GM12892 (cell line): ENCODE measurements at regions not wholly inside any gene's neighbourhood (a gene's known extent, or its start where the extent isn't known, plus 50 kb on each side); places are given as distances from the start of the nearest gene placed in this dataset.

ENCODE experiments used
- DNase-seq: peaks from one replicate; pipeline ENCODE4 v3.0.0; 2011; ENCODE audit not compliant: insufficient read length
- FAIRE-seq: peaks from 2 replicates; lab custom pipeline; 2011; peaks lifted over from hg19 to GRCh38; lab: Jason Lieb, UNC
- POLR2A ChIP-seq: IDR thresholded peaks from 2 replicates; pipeline ENCODE4 v1.6.1; 2011; ENCODE audit warnings: low read depth, low read length, control low read depth
- POLR2AphosphoS5 ChIP-seq: IDR thresholded peaks from 2 replicates; pipeline ENCODE4 v1.6.1; 2011; ENCODE audit warnings: low read depth, low read length, control low read depth
- TAF1 ChIP-seq: IDR thresholded peaks from 2 replicates; pipeline ENCODE4 v1.6.1; 2011; ENCODE audit warnings: low read depth, mild to moderate bottlenecking, control low read depth, low read length, borderline replicate concordance

DNA sequence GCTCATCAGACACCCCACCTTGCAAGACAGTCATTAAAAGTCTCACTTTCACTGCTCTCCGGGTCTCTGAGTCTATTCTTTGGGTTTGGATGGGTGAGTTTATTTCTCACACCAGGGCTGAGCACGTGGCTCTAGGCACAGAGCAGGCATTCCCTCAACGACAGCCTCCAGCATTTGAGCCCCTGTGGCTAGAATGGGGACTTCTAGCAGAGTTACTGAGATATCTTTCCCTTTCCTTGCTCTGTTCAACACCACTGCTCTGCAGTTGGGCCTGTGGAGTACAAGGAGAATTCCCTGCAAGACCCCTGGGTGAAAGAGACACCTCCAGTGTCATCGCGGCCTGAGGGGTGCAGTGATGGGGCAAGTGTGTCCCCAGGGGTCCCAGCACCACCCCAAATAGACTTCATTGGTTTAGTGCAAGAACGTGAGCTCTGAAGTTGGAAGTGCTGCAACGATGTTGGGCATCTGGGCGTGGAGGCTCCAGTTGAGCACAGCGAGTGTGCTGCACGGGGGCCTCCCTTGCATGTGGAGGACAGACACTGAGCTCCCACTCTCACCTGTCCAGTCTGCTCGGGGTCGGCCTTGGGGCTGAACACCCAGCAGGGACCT is 184.1 kb upstream of the HS6ST1 start:
- FAIRE-seq (no peak), DNase-seq (no peak)
- no peak for TF ChIP-seq POLR2A
- no peak for TF ChIP-seq TAF1
- no peak for TF ChIP-seq POLR2AphosphoS5

DNA sequence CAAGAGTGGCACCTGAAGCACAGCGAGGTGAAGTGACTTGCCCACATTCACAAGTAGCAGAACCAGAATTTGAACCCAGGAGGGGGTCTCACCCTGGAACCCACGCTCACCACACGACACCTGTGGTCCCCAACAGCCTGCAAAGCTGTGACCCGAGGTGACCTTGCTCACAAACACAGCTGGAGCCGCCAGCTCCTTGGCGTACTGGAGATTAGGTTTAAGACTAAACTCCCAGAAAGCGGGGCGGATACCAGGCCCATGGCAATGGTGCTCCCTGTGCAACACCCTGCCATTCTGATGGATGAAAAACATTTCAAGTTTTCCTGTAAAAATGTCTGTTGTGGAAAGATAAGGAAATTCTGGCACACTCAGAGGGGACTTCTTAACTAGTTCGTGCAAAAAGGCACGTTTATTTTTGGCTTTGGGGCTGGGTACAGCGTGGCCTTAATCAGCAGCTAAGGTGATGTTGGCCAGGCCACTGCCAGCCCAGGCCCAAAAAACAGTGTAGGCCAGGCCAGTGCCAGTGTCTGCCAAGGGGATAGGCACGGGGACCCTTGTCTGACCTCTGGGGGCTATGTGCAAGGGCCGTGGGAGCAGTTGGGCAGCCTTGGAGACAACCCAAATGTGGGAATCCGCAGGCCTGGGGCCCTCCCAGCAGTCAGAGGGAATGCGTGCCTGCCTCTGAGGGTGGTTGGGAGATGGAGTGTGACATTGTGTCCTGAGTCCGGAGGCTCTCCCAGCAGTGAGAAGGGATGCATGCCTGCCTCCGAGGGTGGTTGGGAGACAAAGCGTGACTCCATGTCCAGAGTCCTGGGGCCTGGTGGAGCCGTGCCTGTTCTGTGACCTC is 185.0 kb upstream of the HS6ST1 start:
- no peak for TF ChIP-seq TAF1
- TF ChIP-seq POLR2A = no peak
- TF ChIP-seq POLR2AphosphoS5 = no peak
- FAIRE-seq (no peak), DNase-seq (no peak)

GRCh38 chr2:128504246-128505149 is 185.8 kb upstream of the HS6ST1 start:
- TF ChIP-seq POLR2AphosphoS5 (no peak), TAF1 (no peak), POLR2A (no peak)
- no peak for DNase-seq
- FAIRE-seq = no peak

DNA sequence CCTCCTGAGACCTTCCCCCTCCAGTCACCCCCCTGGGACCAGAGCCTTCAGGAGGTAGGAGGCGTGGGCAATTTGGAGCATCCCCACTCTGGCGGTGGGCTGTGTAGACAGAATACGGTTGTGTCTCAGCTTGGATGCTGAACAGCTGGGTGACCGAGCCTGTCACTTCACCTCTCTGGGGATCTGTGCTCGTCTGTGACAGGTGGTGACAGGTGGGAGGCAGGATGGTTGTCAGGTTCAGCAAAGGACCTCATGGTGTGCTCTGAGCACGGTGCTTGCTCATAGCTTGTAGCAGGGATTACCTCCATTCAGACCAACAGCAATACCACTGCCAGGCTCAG is 186.5 kb upstream of the HS6ST1 start:
- no peak for TF ChIP-seq TAF1
- no peak for TF ChIP-seq POLR2A
- no peak for FAIRE-seq
- no peak for DNase-seq

DNA sequence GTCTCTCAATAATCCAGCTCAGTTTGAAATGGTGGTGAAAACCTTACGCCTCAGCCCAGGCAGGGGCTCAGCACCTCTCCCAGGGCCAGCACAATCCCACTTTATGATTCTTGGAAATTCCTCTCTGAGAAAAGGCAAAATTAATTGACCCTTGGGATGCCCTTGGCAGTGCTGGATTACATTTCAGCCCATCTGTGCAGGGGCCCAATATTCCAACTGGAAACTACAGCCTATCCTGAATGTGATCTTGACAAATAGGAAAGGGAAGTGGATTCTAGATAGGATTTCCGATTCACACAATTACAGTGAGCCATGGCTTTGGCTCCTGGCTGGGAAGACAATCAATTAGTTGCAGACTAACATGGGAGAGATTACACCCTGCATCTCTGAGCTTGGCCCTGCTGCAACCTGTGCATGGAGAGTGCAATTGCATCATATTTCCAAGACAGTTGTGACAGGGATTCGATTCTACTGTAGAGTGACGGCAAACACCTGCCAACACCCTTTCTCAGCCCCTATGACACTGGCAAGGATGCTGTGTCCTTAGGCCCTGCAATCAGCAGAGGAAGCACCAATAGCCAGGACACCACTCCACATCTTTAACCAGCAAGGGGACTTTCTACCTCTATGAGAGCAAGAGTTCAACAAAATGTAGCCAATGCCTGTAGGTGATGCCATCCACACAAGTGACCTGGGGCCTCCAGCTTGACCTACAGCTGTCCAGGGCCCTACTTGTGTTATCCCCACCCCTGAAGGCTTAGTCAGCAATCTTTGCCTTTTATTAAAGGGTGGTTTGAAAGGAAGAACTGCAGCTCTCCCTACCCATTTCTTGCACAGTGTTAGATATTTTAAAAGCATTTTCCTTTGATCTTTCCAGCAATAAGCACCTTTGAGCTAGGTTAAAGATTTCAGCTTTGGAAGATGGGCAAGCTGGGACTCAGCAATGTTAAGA is 187.2 kb upstream of the HS6ST1 start:
- TF ChIP-seq POLR2A = no peak
- no peak for TF ChIP-seq POLR2AphosphoS5
- no peak for DNase-seq
- no peak for FAIRE-seq

DNA sequence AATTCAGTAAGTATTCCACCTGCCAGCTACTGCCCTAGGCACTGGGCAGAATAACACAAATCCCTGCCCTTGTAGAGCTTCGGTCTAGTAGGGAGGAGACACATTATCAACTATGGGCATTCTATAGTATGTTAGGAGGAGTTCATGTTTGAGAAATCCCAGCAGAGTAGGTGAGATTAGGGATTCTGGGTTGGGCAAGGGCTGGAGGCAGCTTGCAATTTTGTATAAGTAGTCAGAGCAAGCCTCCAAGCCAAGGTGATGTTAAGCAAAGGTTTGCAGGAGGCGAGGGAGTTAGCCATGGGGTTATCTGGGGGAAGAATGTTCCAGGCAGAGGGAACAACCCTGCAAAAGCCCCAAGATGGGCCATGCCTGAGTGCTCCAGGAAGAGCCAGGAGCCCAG is 187.9 kb upstream of the HS6ST1 start:
- no peak for DNase-seq
- no peak for FAIRE-seq
- TF ChIP-seq POLR2AphosphoS5 = no peak
- no peak for TF ChIP-seq TAF1
- TF ChIP-seq POLR2A = no peak

- FAIRE-seq = no peak
- TF ChIP-seq POLR2AphosphoS5 (no peak), TAF1 (no peak), POLR2A (no peak)
- no peak for DNase-seq
Measured at GRCh38 chr2:128510701-128511397, 192.2 kb upstream of the HS6ST1 start.

GRCh38 chr2:128511731-128512378 is 193.2 kb upstream of the HS6ST1 start:
- FAIRE-seq (no peak), DNase-seq (no peak)
- TF ChIP-seq TAF1 (no peak), POLR2A (no peak), POLR2AphosphoS5 (no peak)

DNA sequence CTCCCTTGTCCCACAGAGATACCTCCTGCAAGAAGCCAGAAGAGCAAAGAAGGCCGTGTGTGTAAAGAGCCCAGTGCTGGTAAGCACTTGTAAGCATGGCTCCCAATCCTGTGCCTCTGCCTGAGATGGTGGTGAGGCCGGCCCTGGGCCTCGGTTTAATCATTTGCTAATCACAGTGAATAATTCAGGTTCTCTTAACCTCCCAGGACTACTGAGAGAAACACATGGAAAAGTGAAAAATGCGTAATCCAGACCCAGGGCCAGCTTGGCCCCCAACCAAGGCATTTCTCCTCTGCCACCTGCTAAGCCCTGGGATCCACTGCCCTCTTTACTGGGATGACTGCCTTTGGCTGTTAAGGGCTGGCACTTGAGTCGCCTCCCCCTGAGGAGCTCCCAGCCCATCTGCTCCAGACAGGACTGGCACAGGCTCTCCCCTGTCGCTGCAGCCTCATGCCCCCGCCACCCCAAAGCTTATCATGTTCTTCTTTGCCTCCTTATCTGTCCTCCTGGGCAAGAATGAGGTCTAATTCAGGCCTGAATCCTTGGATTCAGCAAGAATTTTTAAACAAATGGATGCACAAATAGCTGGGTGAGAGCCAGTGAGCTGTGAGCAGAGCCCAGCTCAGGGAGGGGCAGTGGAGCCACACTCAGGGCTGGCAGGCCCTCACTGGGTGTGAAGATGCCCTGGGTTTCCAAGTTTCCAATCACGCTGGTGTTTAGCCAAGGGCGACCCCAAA is 193.9 kb upstream of the HS6ST1 start:
- DNase-seq (no peak), FAIRE-seq (no peak)
- TF ChIP-seq TAF1 (no peak), POLR2A (no peak), POLR2AphosphoS5 (no peak)

- no peak for TF ChIP-seq POLR2AphosphoS5
- no peak for TF ChIP-seq TAF1
- TF ChIP-seq POLR2A = no peak
Measured at GRCh38 chr2:128513116-128513960, 194.7 kb upstream of the HS6ST1 start.

More at GRCh38 chr2:128513116-128513960, 194.7 kb upstream of the HS6ST1 start:
- no peak for FAIRE-seq
- DNase-seq = no peak
